OCI-LY1 (cell line): ENCODE measurements at regions not wholly inside any gene's neighbourhood (a gene's known extent, or its start where the extent isn't known, plus 50 kb on each side); places are given as distances from the start of the nearest gene placed in this dataset.

Experiments
- CTCF ChIP-seq: fragments of 200-600 bp; sonication (generic), shearing (Covaris generic); IDR thresholded peaks from 2 replicates; pipeline ENCODE4 v1.5.1; 2017; ENCODE audit warnings: mild to moderate bottlenecking, antibody characterized with exemption, low read length, moderate library complexity, mixed read lengths
- EZH2 ChIP-seq: fragments of 200-600 bp; sonication (generic), shearing (Covaris generic); IDR thresholded peaks from 2 replicates; pipeline ENCODE4 v1.8.0; 2017; ENCODE audit warnings: borderline replicate concordance, mixed run types, mild to moderate bottlenecking, antibody characterized with exemption, low read length, moderate library complexity, mixed read lengths

- TF ChIP-seq CTCF (no peak), EZH2 (no peak)
Measured at GRCh38 chr2:129884221-129884786, 95.2 kb upstream of the RAB6C start.
